Activated naive CD4-positive, alpha-beta T cell treated with anti-CD3 and anti-CD28 coated beads, Interleukin-2, amount 10 ng/mL, durations not matched to agents 7 days and 5 days (primary cell): ENCODE measurements at regions not wholly inside any gene's neighbourhood (a gene's known extent, or its start where the extent isn't known, plus 50 kb on each side); places are given as distances from the start of the nearest gene placed in this dataset.

Source experiments
- CTCF ChIA-PET: fragments of 350-600 bp; sonication (Branson Sonifier 250); formaldehyde crosslinking; loops from one replicate; lab custom pipeline; 2021; ENCODE audit warnings: antibody characterized with exemption; lab: Charles Lee
- DNase-seq: peaks from one replicate; pipeline ENCODE4 v3.0.0-alpha.2; 2020
- H3K27ac Mint-ChIP-seq: one replicate; pipeline ENCODE4 v1.8.0; 2021; ENCODE audit warnings: mild to moderate bottlenecking, moderate library complexity, mixed read lengths
- H3K27me3 Mint-ChIP-seq: one replicate; pipeline ENCODE4 v1.8.0; 2021; ENCODE audit warnings: mild to moderate bottlenecking, mixed read lengths
- H3K36me3 Mint-ChIP-seq: one replicate; pipeline ENCODE4 v1.8.0; 2021; ENCODE audit warnings: mixed read lengths
- H3K4me1 Mint-ChIP-seq: one replicate; pipeline ENCODE4 v1.8.0; 2021; ENCODE audit warnings: mixed read lengths
- H3K4me3 Mint-ChIP-seq: one replicate; pipeline ENCODE4 v1.8.0; 2021; ENCODE audit warnings: mild to moderate bottlenecking, moderate library complexity, mixed read lengths
- H3K9me3 Mint-ChIP-seq: one replicate; pipeline ENCODE4 v1.8.0; 2021; ENCODE audit warnings: mixed read lengths

GRCh38 chr14:30287579-30288445 is 271.1 kb upstream of the G2E3 start:
- no peak overlapping the region for H3K27ac Mint-ChIP-seq
- H3K9me3 Mint-ChIP-seq: no peaks in the 10 kb centered on the region
- H3K4me1 Mint-ChIP-seq: no peaks in the 10 kb centered on the region
- no peak for DNase-seq
- no peaks in the 10 kb centered on the region for H3K27me3 Mint-ChIP-seq
- CTCF ChIA-PET: interaction anchor here (1.4 kb wide), 1 partner anchor 17 kb away, joined by 5 read pairs; no protein-coding TSS in a partner anchor
- H3K36me3 Mint-ChIP-seq: no peaks in the 10 kb centered on the region
- no peak overlapping the region for H3K4me3 Mint-ChIP-seq

- DNase-seq: no peak
- Mint-ChIP-seq H3K4me3 (no peak overlapping the region), H3K36me3 (no peaks in the 10 kb centered on the region), H3K9me3 (no peaks in the 10 kb centered on the region), H3K27me3 (no peaks in the 10 kb centered on the region), H3K27ac (no peak overlapping the region), H3K4me1 (no peaks in the 10 kb centered on the region)
- CTCF ChIA-PET: no interaction called here
Observed at GRCh38 chr14:30290001-30290400, 269.0 kb upstream of the G2E3 start.

- Mint-ChIP-seq H3K4me3 (no peak overlapping the region), H3K4me1 (no peaks in the 10 kb centered on the region), H3K9me3 (no peaks in the 10 kb centered on the region), H3K27me3 (no peaks in the 10 kb centered on the region), H3K27ac (no peak overlapping the region), H3K36me3 (no peaks in the 10 kb centered on the region)
- no peak for DNase-seq
- CTCF ChIA-PET: no interaction called here
Observed at GRCh38 chr14:30291216-30291615, 267.7 kb upstream of the G2E3 start.

- DNase-seq: no peak
- CTCF ChIA-PET: interaction anchor here (1.0 to 1.8 kb wide), 2 partner anchors 9 to 34 kb away, joined by 3 to 8 read pairs; no protein-coding TSS in a partner anchor
- Mint-ChIP-seq H3K27me3 (no peaks in the 10 kb centered on the region), H3K4me3 (no peak overlapping the region), H3K36me3 (no peaks in the 10 kb centered on the region), H3K27ac (no peak overlapping the region), H3K4me1 (no peaks in the 10 kb centered on the region), H3K9me3 (no peaks in the 10 kb centered on the region)
Observed at GRCh38 chr14:30292541-30292940, 266.4 kb upstream of the G2E3 start.

- no peak for DNase-seq
- no peaks in the 10 kb centered on the region for H3K4me1 Mint-ChIP-seq
- no peak overlapping the region for H3K27ac Mint-ChIP-seq
- no peak overlapping the region for H3K4me3 Mint-ChIP-seq
- H3K27me3 Mint-ChIP-seq: no peaks in the 10 kb centered on the region
- H3K9me3 Mint-ChIP-seq: no peaks in the 10 kb centered on the region
- CTCF ChIA-PET: no interaction called here
- H3K36me3 Mint-ChIP-seq: no peaks in the 10 kb centered on the region
Observed at GRCh38 chr14:30295980-30296379, 263.0 kb upstream of the G2E3 start.

- Mint-ChIP-seq H3K27me3 (no peaks in the 10 kb centered on the region), H3K4me1 (no peaks in the 10 kb centered on the region), H3K36me3 (no peaks in the 10 kb centered on the region), H3K9me3 (no peaks in the 10 kb centered on the region), H3K4me3 (no peak overlapping the region), H3K27ac (no peak overlapping the region)
- no peak for DNase-seq
- CTCF ChIA-PET: interaction anchor here (1.5 kb wide), 1 partner anchor 26 kb away, joined by 3 read pairs; no protein-coding TSS in a partner anchor
Observed at GRCh38 chr14:30296931-30297405, 262.0 kb upstream of the G2E3 start.

- CTCF ChIA-PET: interaction anchor here (1.5 kb wide), 1 partner anchor 28 kb away, joined by 3 read pairs; no protein-coding TSS in a partner anchor
- Mint-ChIP-seq H3K9me3 (no peaks in the 10 kb centered on the region), H3K4me3 (no peak overlapping the region)
Observed at GRCh38 chr14:30297876-30298795, 260.8 kb upstream of the G2E3 start.

GRCh38 chr14:30299915-30300314 is 259.0 kb upstream of the G2E3 start:
- Mint-ChIP-seq H3K4me3 (no peak overlapping the region), H3K27ac (no peak overlapping the region), H3K36me3 (no peaks in the 10 kb centered on the region), H3K27me3 (no peaks in the 10 kb centered on the region), H3K9me3 (no peaks in the 10 kb centered on the region), H3K4me1 (no peaks in the 10 kb centered on the region)
- no peak for DNase-seq
- CTCF ChIA-PET: no interaction called here

More at GRCh38 chr14:30297876-30298795, 260.8 kb upstream of the G2E3 start:
- H3K36me3 Mint-ChIP-seq: no peaks in the 10 kb centered on the region
- DNase-seq: no peak
- H3K4me1 Mint-ChIP-seq: no peaks in the 10 kb centered on the region
- H3K27me3 Mint-ChIP-seq: no peaks in the 10 kb centered on the region
- H3K27ac Mint-ChIP-seq: no peak overlapping the region

- H3K4me1 Mint-ChIP-seq: no peaks in the 10 kb centered on the region
- no peak overlapping the region for H3K4me3 Mint-ChIP-seq
- no peaks in the 10 kb centered on the region for H3K36me3 Mint-ChIP-seq
- no peaks in the 10 kb centered on the region for H3K9me3 Mint-ChIP-seq
- no peak for DNase-seq
- CTCF ChIA-PET: no interaction called here
- H3K27me3 Mint-ChIP-seq: no peaks in the 10 kb centered on the region
- no peak overlapping the region for H3K27ac Mint-ChIP-seq
Observed at GRCh38 chr14:30303350-30303749, 255.6 kb upstream of the G2E3 start.

GRCh38 chr14:30305346-30305745 is 253.6 kb upstream of the G2E3 start:
- no peaks in the 10 kb centered on the region for H3K4me1 Mint-ChIP-seq
- no peak overlapping the region for H3K27ac Mint-ChIP-seq
- no peaks in the 10 kb centered on the region for H3K36me3 Mint-ChIP-seq
- H3K4me3 Mint-ChIP-seq: no peak overlapping the region
- H3K9me3 Mint-ChIP-seq: no peaks in the 10 kb centered on the region
- CTCF ChIA-PET: no interaction called here
- no peak for DNase-seq
- no peaks in the 10 kb centered on the region for H3K27me3 Mint-ChIP-seq

GRCh38 chr14:30309405-30309804 is 249.6 kb upstream of the G2E3 start:
- Mint-ChIP-seq H3K27ac (no peak overlapping the region), H3K4me1 (no peaks in the 10 kb centered on the region), H3K36me3 (no peaks in the 10 kb centered on the region), H3K4me3 (no peak overlapping the region), H3K9me3 (no peaks in the 10 kb centered on the region), H3K27me3 (no peaks in the 10 kb centered on the region)
- DNase-seq: no peak
- CTCF ChIA-PET: no interaction called here

- DNase-seq: no peak
- Mint-ChIP-seq H3K36me3 (no peaks in the 10 kb centered on the region), H3K4me1 (no peaks in the 10 kb centered on the region), H3K9me3 (no peaks in the 10 kb centered on the region), H3K27ac (no peak overlapping the region), H3K27me3 (no peaks in the 10 kb centered on the region), H3K4me3 (no peak overlapping the region)
- CTCF ChIA-PET: no interaction called here
Observed at GRCh38 chr14:30312214-30312613, 246.7 kb upstream of the G2E3 start.

- Mint-ChIP-seq H3K27me3 (no peaks in the 10 kb centered on the region), H3K27ac (no peak overlapping the region), H3K9me3 (no peaks in the 10 kb centered on the region), H3K4me1 (no peaks in the 10 kb centered on the region), H3K4me3 (no peak overlapping the region), H3K36me3 (no peaks in the 10 kb centered on the region)
- DNase-seq: no peak
- CTCF ChIA-PET: no interaction called here
Observed at GRCh38 chr14:30317729-30318128, 241.2 kb upstream of the G2E3 start.

GRCh38 chr14:30322819-30323218 is 236.1 kb upstream of the G2E3 start:
- Mint-ChIP-seq H3K4me1 (no peaks in the 10 kb centered on the region), H3K9me3 (no peaks in the 10 kb centered on the region), H3K4me3 (no peak overlapping the region), H3K36me3 (no peaks in the 10 kb centered on the region), H3K27ac (no peak overlapping the region), H3K27me3 (no peaks in the 10 kb centered on the region)
- CTCF ChIA-PET: no interaction called here
- DNase-seq: no peak
